CD14-positive monocyte (primary cell): ENCODE measurements at regions not wholly inside any gene's neighbourhood (a gene's known extent, or its start where the extent isn't known, plus 50 kb on each side); places are given as distances from the start of the nearest gene placed in this dataset.
A peak's percentile ranks its signal among the peaks of the same experiment; 100 is the strongest.

ENCODE experiments used
- DNase-seq, 3 donors: peaks; one replicate each; pipeline ENCODE4 v3.0.0-alpha.2; 2011 to 2022
- H2AFZ ChIP-seq: 2 replicates; pipeline ENCODE4 v1.6.0; 2012; ENCODE audit warnings: mild to moderate bottlenecking, low read depth, low read length, inconsistent platforms; ENCODE audit not compliant: insufficient read depth, poor library complexity, severe bottlenecking
- H3K27ac ChIP-seq, 2 donors: 1 replicate in 1 of 2; 2 replicates in 1 of 2; pipeline ENCODE4 v1.5.1; 2012 to 2013; ENCODE audit warnings: low read length in 2 of 2, control low read depth in 1 of 2, inconsistent platforms in 1 of 2, low read depth in 1 of 2, mild to moderate bottlenecking in 1 of 2
- H3K27me3 ChIP-seq, 2 donors: one replicate each; pipeline versions ENCODE4 v1.6.0 to v1.6.1; 2011 to 2013; ENCODE audit warnings: low read length in 2 of 2; ENCODE audit not compliant: control insufficient read depth in 2 of 2, insufficient read depth in 2 of 2
- H3K36me3 ChIP-seq, 2 donors: replicated peaks in 1 of 2; 1 replicate in 1 of 2; 2 replicates in 1 of 2; pipeline versions ENCODE4 v1.5.1 to v1.6.1; 2012 to 2013; ENCODE audit warnings: low read length in 2 of 2, control low read depth in 1 of 2, inconsistent platforms in 1 of 2, mild to moderate bottlenecking in 1 of 2; ENCODE audit not compliant: insufficient read depth in 2 of 2, control insufficient read depth in 1 of 2
- H3K4me1 ChIP-seq, 2 donors: 1 replicate in 1 of 2; 2 replicates in 1 of 2; pipeline versions ENCODE4 v1.5.1 to v1.6.1; 2012 to 2013; ENCODE audit warnings: low read length in 2 of 2, control low read depth in 1 of 2, inconsistent platforms in 1 of 2, mild to moderate bottlenecking in 1 of 2, moderate library complexity in 1 of 2; ENCODE audit not compliant: insufficient read depth in 2 of 2, control insufficient read depth in 1 of 2
- H3K4me2 ChIP-seq: replicated peaks from 2 replicates; pipeline ENCODE3; 2012; ENCODE audit warnings: low read length, moderate library complexity, mild to moderate bottlenecking; ENCODE audit not compliant: poor library complexity, severe bottlenecking; ENCODE audit errors: extremely low read depth
- H3K4me3 ChIP-seq, 3 experiments: fragments of 200-600 bp in 1 of 3; sonication (generic) in 1 of 3; replicated peaks in 1 of 3; 1 replicate in 2 of 3; 2 replicates in 1 of 3; pipeline ENCODE4 v1.5.1; 2011 to 2013; ENCODE audit warnings: low read length in 3 of 3, mild to moderate bottlenecking in 3 of 3, control low read depth in 2 of 3, low read depth in 2 of 3, inconsistent platforms in 1 of 3, moderate library complexity in 1 of 3
- H3K79me2 ChIP-seq: 2 replicates; pipeline ENCODE4 v1.6.0; 2012; ENCODE audit warnings: mild to moderate bottlenecking, control low read depth, inconsistent platforms, low read length, moderate library complexity; ENCODE audit not compliant: insufficient read depth
- H3K9ac ChIP-seq: 2 replicates; pipeline ENCODE4 v1.6.0; 2017; ENCODE audit warnings: low read length, mild to moderate bottlenecking; ENCODE audit not compliant: insufficient read depth, poor library complexity, severe bottlenecking
- H3K9me3 ChIP-seq, 2 donors: replicated peaks in 1 of 2; 1 replicate in 1 of 2; 2 replicates in 1 of 2; pipeline versions ENCODE4 v1.5.1 to v1.6.1; 2012 to 2013; ENCODE audit warnings: low read length in 2 of 2, control low read depth in 1 of 2; ENCODE audit not compliant: control insufficient read depth in 1 of 2, insufficient read depth in 1 of 2
- H4K20me1 ChIP-seq: 2 replicates; pipeline ENCODE4 v1.6.0; 2012; ENCODE audit warnings: mild to moderate bottlenecking, low read length, control low read depth, moderate library complexity; ENCODE audit not compliant: insufficient read depth
- H3K27ac Mint-ChIP-seq, 7 donors: one replicate each; pipeline ENCODE4 v1.8.0; 2020; ENCODE audit warnings: mild to moderate bottlenecking in 7 of 7, mixed read lengths in 7 of 7, moderate library complexity in 6 of 7, inconsistent platforms in 2 of 7
- H3K27me3 Mint-ChIP-seq, 3 donors: one replicate each; pipeline ENCODE4 v1.8.0; 2021 to 2022; ENCODE audit warnings: low read depth in 3 of 3, mild to moderate bottlenecking in 3 of 3, mixed read lengths in 3 of 3, moderate library complexity in 3 of 3, inconsistent platforms in 1 of 3
- H3K36me3 Mint-ChIP-seq, 2 donors: one replicate each; pipeline ENCODE4 v1.8.0; 2020; ENCODE audit warnings: mixed read lengths in 2 of 2, inconsistent platforms in 1 of 2, mild to moderate bottlenecking in 1 of 2
- H3K4me1 Mint-ChIP-seq: one replicate; pipeline ENCODE4 v1.8.0; 2020; ENCODE audit warnings: mild to moderate bottlenecking, mixed read lengths
- H3K4me3 Mint-ChIP-seq, 2 donors: one replicate each; pipeline ENCODE4 v1.8.0; 2020; ENCODE audit warnings: mild to moderate bottlenecking in 2 of 2, mixed read lengths in 2 of 2, moderate library complexity in 1 of 2
- H3K9me3 Mint-ChIP-seq, 7 donors: one replicate each; pipeline ENCODE4 v1.8.0; 2020 to 2022; ENCODE audit warnings: mixed read lengths in 7 of 7, mild to moderate bottlenecking in 6 of 7, moderate library complexity in 6 of 7, inconsistent platforms in 2 of 7
- CTCF ChIP-seq: fragments of 200-600 bp; IDR thresholded peaks from one replicate; pipeline ENCODE4 v1.8.0; 2022; ENCODE audit warnings: antibody characterized with exemption, mild to moderate bottlenecking
- WGBS: methylation state at CpG from one replicate; pipeline ENCODE4 v1.1.5; 2013; ENCODE audit warnings: missing lambda C conversion rate; ENCODE audit not compliant: insufficient coverage; 5-methylcytosine and 5-hydroxymethylcytosine counted together
- intact Hi-C, 2 donors: fragments of 100-400 bp; cut with micrococcal nuclease; formaldehyde crosslinking; loops; one replicate each; pipeline versions ENCODE4 v1.15.0 to v1.15.1; 2023

- 100% methylated on average over 4 of the region's 5 CpGs for WGBS
- H3K27ac ChIP-seq, result no peak overlapping the region
- H3K4me1 ChIP-seq, result peaks cover 0 to 12% of the 10 kb centered on the region in 2 donors
- no peaks in the 10 kb centered on the region for H3K36me3 ChIP-seq
- H3K4me2 ChIP-seq, result no peak overlapping the region
- Mint-ChIP-seq H3K4me1 (peaks cover 14% of the 10 kb centered on the region), H3K9me3 (no peaks in the 10 kb centered on the region), H3K36me3 (no peaks in the 10 kb centered on the region), H3K27ac (no peak overlapping the region), H3K27me3 (peaks cover 0 to 2% (median 1%) of the 10 kb centered on the region in 3 donors), H3K4me3 (no peak overlapping the region)
- DNase-seq, result no peak
- H3K79me2 ChIP-seq, result no peaks in the 10 kb centered on the region
- H3K27me3 ChIP-seq, result no peaks in the 10 kb centered on the region
- no peak overlapping the region for H2AFZ ChIP-seq
- no peak for TF ChIP-seq CTCF
- intact Hi-C loops, result no loop called here
- no peaks in the 10 kb centered on the region for H3K9me3 ChIP-seq
- no peaks in the 10 kb centered on the region for H4K20me1 ChIP-seq
- no peak overlapping the region for H3K4me3 ChIP-seq
- no peak overlapping the region for H3K9ac ChIP-seq
Measured at GRCh38 chr11:122313581-122313980, 197.6 kb upstream of the BLID start.

GRCh38 chr11:122311216-122311755 is 195.3 kb upstream of the BLID start:
- no CpG with 5 or more reads among the region's 5 CpGs for WGBS
- Histone ChIP-seq H3K4me3 (no peak overlapping the region), H2AFZ (no peak overlapping the region), H3K4me1 (peaks cover 0 to 6% of the 10 kb centered on the region in 2 donors), H3K4me2 (no peak overlapping the region), H3K9ac (no peak overlapping the region), H3K27me3 (no peaks in the 10 kb centered on the region), H4K20me1 (no peaks in the 10 kb centered on the region), H3K9me3 (no peaks in the 10 kb centered on the region), H3K36me3 (no peaks in the 10 kb centered on the region), H3K79me2 (no peaks in the 10 kb centered on the region), H3K27ac (no peak overlapping the region)
- Mint-ChIP-seq H3K27me3 (peaks cover 0 to 2% (median 1%) of the 10 kb centered on the region in 3 donors), H3K36me3 (no peaks in the 10 kb centered on the region), H3K9me3 (peaks cover 0 to 1% (median 0%) of the 10 kb centered on the region in 7 donors), H3K27ac (peak overlapping the region in 1 of 7 donors; percentile 38), H3K4me3 (no peak overlapping the region), H3K4me1 (peaks cover 9% of the 10 kb centered on the region)
- no peak for DNase-seq
- no peak for TF ChIP-seq CTCF
- intact Hi-C loops, result no loop called here
